HFFc6 (cell line): ENCODE measurements at regions not wholly inside any gene's neighbourhood (a gene's known extent, or its start where the extent isn't known, plus 50 kb on each side); places are given as distances from the start of the nearest gene placed in this dataset.
A peak's percentile ranks its signal among the peaks of the same experiment; 100 is the strongest.

Experiments used
- DNase-seq: peaks from one replicate; pipeline ENCODE4 v3.0.0-alpha.2; 2018
- H3K27ac Mint-ChIP-seq: 2 replicates; pipeline ENCODE4 v1.8.0; 2020; ENCODE audit warnings: mild to moderate bottlenecking, mixed read lengths
- H3K27me3 Mint-ChIP-seq: 2 replicates; pipeline ENCODE4 v1.8.0; 2021; ENCODE audit warnings: mild to moderate bottlenecking, moderate library complexity, mixed read lengths; ENCODE audit not compliant: insufficient read depth
- H3K36me3 Mint-ChIP-seq: 2 replicates; pipeline ENCODE4 v1.8.0; 2021; ENCODE audit warnings: low read depth, mixed read lengths
- H3K4me1 Mint-ChIP-seq: 2 replicates; pipeline ENCODE4 v1.8.0; 2020; ENCODE audit warnings: low read depth, mixed read lengths
- H3K4me3 Mint-ChIP-seq: 2 replicates; pipeline ENCODE4 v1.8.0; 2020; ENCODE audit warnings: mild to moderate bottlenecking, moderate library complexity, mixed read lengths
- H3K9me3 Mint-ChIP-seq: 2 replicates; pipeline ENCODE4 v1.8.0; 2020; ENCODE audit warnings: mild to moderate bottlenecking, mixed read lengths
- CTCF ChIP-seq: fragments of 200-600 bp; sonication (generic); IDR thresholded peaks from 2 replicates; pipeline ENCODE4 v1.5.0; 2021; ENCODE audit warnings: antibody characterized with exemption, mild to moderate bottlenecking

GRCh38 chr11:28966951-28967350, 858.8 kb downstream of the METTL15 start:
- DNase-seq = no peak
- Mint-ChIP-seq H3K36me3 (peaks cover 12% of the 10 kb centered on the region), H3K4me1 (peaks cover 79% of the 10 kb centered on the region), H3K27ac (no peak overlapping the region; the same call in 1 of the 2 replicates), H3K27me3 (no peaks in the 10 kb centered on the region), H3K9me3 (peaks cover 12% of the 10 kb centered on the region; the same call in 1 of the 2 replicates), H3K4me3 (no peak overlapping the region)
- TF ChIP-seq CTCF = no peak

- Mint-ChIP-seq H3K36me3 (peaks cover 12% of the 10 kb centered on the region), H3K9me3 (peaks cover 12% of the 10 kb centered on the region; the same call in 1 of the 2 replicates), H3K27me3 (no peaks in the 10 kb centered on the region), H3K4me1 (peaks cover 77% of the 10 kb centered on the region), H3K27ac (peak overlapping the region; percentile 53), H3K4me3 (no peak overlapping the region)
- no peak for TF ChIP-seq CTCF
- DNase-seq = no peak
These were observed 857.6 kb downstream of the METTL15 start for GRCh38 chr11:28965819-28966218.

DNA sequence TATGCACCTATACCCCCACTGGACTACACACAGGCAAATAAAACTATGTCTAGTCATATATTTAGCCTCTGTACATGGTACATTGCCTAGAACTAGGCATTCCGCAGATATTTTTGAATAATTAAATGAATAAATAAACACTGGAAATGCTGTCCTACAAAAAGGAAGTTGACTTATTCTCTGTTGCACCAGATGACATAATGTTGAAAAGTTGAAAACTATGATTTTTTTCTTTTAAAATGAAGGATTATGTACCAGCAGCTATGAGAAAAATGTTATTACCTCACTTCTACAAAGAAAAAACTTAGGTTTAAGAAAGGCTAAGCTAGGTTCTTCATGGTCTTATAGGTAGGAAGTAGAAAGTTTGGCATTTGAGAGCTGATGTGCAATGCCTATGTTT, 856.6 kb downstream of the METTL15 start:
- Mint-ChIP-seq H3K4me3 (peak overlapping the region; percentile 34), H3K27me3 (no peaks in the 10 kb centered on the region), H3K27ac (peak overlapping the region; percentile 53), H3K36me3 (peaks cover 12% of the 10 kb centered on the region), H3K4me1 (peaks cover 70% of the 10 kb centered on the region), H3K9me3 (peaks cover 12% of the 10 kb centered on the region; the same call in 1 of the 2 replicates)
- DNase-seq = peak; percentile 24
- no peak for TF ChIP-seq CTCF

DNA sequence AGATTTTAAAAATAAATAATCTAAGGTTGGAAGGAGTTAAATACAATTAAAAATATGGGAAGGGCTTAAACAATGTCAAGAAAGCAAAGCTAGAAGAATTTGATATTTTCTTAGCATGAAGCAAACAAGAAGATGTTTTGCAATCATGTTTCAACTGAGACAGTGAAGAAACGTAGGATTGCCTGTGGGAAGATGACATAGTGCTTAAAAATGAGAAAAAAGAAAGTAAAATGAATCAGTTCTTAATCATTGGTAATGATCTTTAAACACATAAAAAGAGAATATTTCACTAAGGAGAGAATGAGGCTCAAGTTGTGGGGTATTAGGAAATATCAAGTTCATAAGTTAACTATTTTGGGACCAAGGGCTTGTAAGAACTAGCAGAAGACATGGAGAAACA, 855.0 kb downstream of the METTL15 start:
- H3K27ac Mint-ChIP-seq = peak overlapping the region; percentile 68
- H3K4me3 Mint-ChIP-seq = peak overlapping the region; percentile 53
- peaks cover 12% of the 10 kb centered on the region for H3K36me3 Mint-ChIP-seq

DNA sequence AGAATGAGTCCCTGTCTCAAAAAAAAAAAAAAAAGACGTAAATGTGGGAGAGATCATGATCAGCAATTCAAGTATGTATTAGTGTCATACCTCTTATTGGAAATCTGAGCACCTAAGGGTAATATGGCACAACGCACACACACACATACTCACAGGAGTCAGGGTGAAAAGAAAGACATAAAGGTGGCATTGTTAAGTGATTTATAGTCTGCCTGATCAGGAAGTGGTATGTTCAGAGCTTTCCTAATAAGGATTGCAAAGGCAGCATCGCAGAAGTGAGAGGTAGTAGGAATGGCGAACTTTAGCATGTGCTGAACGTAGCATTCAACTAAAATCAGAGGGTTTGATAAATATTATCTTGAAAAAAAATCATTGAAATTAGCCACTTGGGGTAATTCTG, 854.3 kb downstream of the METTL15 start:
- DNase-seq = no peak
- Mint-ChIP-seq H3K9me3 (peaks cover 8% of the 10 kb centered on the region; the same call in 1 of the 2 replicates), H3K36me3 (peaks cover 8% of the 10 kb centered on the region), H3K27me3 (no peaks in the 10 kb centered on the region), H3K4me3 (peak overlapping the region; percentile 12; the same call in 1 of the 2 replicates), H3K27ac (peak overlapping the region; percentile 64; the same call in 1 of the 2 replicates), H3K4me1 (peaks cover 58% of the 10 kb centered on the region)
- no peak for TF ChIP-seq CTCF

More for the DNA sequence above, 855.0 kb downstream of the METTL15 start:
- no peak for TF ChIP-seq CTCF
- no peaks in the 10 kb centered on the region for H3K27me3 Mint-ChIP-seq
- H3K4me1 Mint-ChIP-seq = peaks cover 63% of the 10 kb centered on the region
- H3K9me3 Mint-ChIP-seq = peaks cover 12% of the 10 kb centered on the region; the same call in 1 of the 2 replicates
- peak; percentile 69 for DNase-seq

DNA sequence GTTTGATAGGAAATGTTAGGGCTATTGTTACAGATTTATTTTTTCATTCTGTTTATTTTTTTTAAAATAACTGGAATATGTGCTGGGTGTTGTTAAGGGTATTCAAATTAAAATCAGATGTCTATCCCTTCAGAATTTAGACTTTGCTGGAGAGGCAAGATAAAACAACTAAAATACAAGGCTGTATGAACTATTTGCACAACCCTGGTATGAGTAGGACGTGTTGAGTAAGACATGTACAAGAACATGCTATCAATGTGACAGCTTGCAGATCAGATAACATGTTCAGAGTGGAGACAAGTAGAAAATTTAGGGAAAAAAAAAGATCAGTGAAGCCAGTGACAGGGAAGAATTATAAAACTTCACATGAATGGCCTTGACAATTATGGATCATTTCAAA, 853.5 kb downstream of the METTL15 start:
- TF ChIP-seq CTCF = no peak
- Mint-ChIP-seq H3K4me1 (peaks cover 56% of the 10 kb centered on the region), H3K4me3 (no peak overlapping the region), H3K27ac (peak overlapping the region; percentile 16; the same call in 1 of the 2 replicates), H3K27me3 (no peaks in the 10 kb centered on the region), H3K9me3 (no peaks in the 10 kb centered on the region), H3K36me3 (peaks cover under 1% of the 10 kb centered on the region)
- DNase-seq = no peak
